ENCODE measurements at regions not wholly inside any gene's neighbourhood (a gene's known extent, or its start where the extent isn't known, plus 50 kb on each side); places are given as distances from the start of the nearest gene placed in this dataset.
A peak's percentile ranks its signal among the peaks of the same experiment; 100 is the strongest.

- no peaks in the 10 kb centered on the region for H3K4me1 ChIP-seq
- H3K4me3 ChIP-seq = no peak overlapping the region
- WGBS, 2 donors (ENCODE audit: low coverage in 1 of 2) = 63 to 69% methylated on average over 5 to 10 of the region's 11 CpGs
- no peaks in the 10 kb centered on the region for H3K36me3 ChIP-seq
- ATAC-seq = peak; percentile 70
- H3K27ac ChIP-seq = peak overlapping the region in 3 of 4 donors; percentile 7 to 67 (median 45)
- no peaks in the 10 kb centered on the region for H3K27me3 ChIP-seq
- no peaks in the 10 kb centered on the region for H3K9me3 ChIP-seq
- TF ChIP-seq, protein P1, sequence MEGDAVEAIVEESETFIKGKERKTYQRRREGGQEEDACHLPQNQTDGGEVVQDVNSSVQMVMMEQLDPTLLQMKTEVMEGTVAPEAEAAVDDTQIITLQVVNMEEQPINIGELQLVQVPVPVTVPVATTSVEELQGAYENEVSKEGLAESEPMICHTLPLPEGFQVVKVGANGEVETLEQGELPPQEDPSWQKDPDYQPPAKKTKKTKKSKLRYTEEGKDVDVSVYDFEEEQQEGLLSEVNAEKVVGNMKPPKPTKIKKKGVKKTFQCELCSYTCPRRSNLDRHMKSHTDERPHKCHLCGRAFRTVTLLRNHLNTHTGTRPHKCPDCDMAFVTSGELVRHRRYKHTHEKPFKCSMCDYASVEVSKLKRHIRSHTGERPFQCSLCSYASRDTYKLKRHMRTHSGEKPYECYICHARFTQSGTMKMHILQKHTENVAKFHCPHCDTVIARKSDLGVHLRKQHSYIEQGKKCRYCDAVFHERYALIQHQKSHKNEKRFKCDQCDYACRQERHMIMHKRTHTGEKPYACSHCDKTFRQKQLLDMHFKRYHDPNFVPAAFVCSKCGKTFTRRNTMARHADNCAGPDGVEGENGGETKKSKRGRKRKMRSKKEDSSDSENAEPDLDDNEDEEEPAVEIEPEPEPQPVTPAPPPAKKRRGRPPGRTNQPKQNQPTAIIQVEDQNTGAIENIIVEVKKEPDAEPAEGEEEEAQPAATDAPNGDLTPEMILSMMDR (IDR thresholded peaks at IDR 0.05) = no peak
- TF ChIP-seq POLR2AphosphoS5 (IDR thresholded peaks at IDR 0.05) (no peak), POLR2A (IDR thresholded peaks at IDR 0.05) (no peak), EP300 (IDR thresholded peaks at IDR 0.05) (no peak)
These were observed 136.8 kb upstream of the F3 start for GRCh38 chr1:94678202-94678848.

GRCh38 chr1:94677714-94678113 is 136.2 kb upstream of the F3 start:
- no peaks in the 10 kb centered on the region for H3K27me3 ChIP-seq
- ATAC-seq = no peak
- no peak overlapping the region for H3K4me3 ChIP-seq
- H3K9me3 ChIP-seq = no peaks in the 10 kb centered on the region
- no peaks in the 10 kb centered on the region for H3K36me3 ChIP-seq
- no peaks in the 10 kb centered on the region for H3K4me1 ChIP-seq
- WGBS, 2 donors (ENCODE audit: low coverage in 1 of 2) = 64 to 71% methylated on average over 2 to 6 of the region's 7 CpGs
- peak overlapping the region in 1 of 4 donors; percentile 67 for H3K27ac ChIP-seq
- TF ChIP-seq POLR2A (IDR thresholded peaks at IDR 0.05) = no peak
- TF ChIP-seq EP300 (IDR thresholded peaks at IDR 0.05) = no peak
- TF ChIP-seq POLR2AphosphoS5 (IDR thresholded peaks at IDR 0.05) = no peak
- TF ChIP-seq, protein P1 (IDR thresholded peaks at IDR 0.05) = no peak

DNA sequence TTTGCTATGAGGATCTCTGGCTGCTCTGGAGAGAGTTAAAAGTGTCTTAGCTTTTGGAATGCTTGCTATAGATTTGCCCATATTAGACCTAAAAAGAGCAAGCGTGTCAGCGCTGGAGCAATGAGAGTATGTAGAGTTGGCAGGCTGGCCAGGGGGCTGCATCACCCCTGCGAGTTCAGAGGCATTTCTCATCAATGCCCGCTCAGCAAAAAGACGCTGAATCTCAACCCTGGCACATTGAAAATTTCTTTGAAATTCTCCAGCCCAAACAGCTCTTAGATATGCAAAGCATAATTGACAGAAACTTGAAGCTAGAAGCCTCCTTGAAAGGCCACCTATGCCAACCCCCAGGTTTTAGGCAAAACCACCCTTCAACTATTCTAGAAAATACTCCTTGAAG is 135.5 kb upstream of the F3 start:
- H3K27me3 ChIP-seq = no peaks in the 10 kb centered on the region
- no peak overlapping the region for H3K27ac ChIP-seq
- no peaks in the 10 kb centered on the region for H3K9me3 ChIP-seq
- H3K4me1 ChIP-seq = no peaks in the 10 kb centered on the region
- 50 to 57% methylated on average over 2 to 3 of the region's 5 CpGs for WGBS, 2 donors (ENCODE audit: low coverage in 1 of 2)
- ATAC-seq = no peak
- no peaks in the 10 kb centered on the region for H3K36me3 ChIP-seq
- no peak overlapping the region for H3K4me3 ChIP-seq
- TF ChIP-seq, protein P1 (IDR thresholded peaks at IDR 0.05) = no peak
- TF ChIP-seq EP300 (IDR thresholded peaks at IDR 0.05) (no peak), POLR2A (IDR thresholded peaks at IDR 0.05) (no peak), POLR2AphosphoS5 (IDR thresholded peaks at IDR 0.05) (no peak)

GRCh38 chr1:94676686-94677085 is 135.1 kb upstream of the F3 start:
- H3K27ac ChIP-seq = no peak overlapping the region
- ATAC-seq = no peak

DNA sequence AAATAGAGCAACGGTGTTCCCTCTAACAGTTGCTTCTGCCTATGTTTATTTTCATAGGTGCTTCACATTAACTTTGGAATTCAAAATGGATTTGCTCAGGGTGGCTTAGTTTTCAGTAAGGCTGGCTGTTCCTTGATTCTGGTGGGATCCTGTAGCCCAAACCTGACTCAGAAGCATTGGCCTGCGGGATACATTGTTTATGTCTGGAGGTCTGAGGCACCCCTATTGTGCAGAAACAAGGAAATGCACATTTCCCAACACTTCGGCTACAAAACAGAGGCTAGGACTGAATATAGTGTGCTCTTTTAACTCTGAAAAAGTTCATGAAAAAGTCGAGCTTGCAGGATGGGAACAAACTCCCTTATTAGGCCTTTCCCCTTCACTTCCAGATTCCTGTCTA is 133.8 kb upstream of the F3 start:
- H3K36me3 ChIP-seq = no peaks in the 10 kb centered on the region
- H3K27ac ChIP-seq = no peak overlapping the region
- no peaks in the 10 kb centered on the region for H3K27me3 ChIP-seq
- TF ChIP-seq POLR2AphosphoS5 (IDR thresholded peaks at IDR 0.05) (no peak), EP300 (IDR thresholded peaks at IDR 0.05) (no peak)
- ATAC-seq = no peak
- WGBS, 2 donors (ENCODE audit: low coverage in 1 of 2) = 54 to 57% methylated on average over 3 of the region's 4 CpGs
- H3K4me1 ChIP-seq = no peaks in the 10 kb centered on the region
- H3K4me3 ChIP-seq = no peak overlapping the region
- no peaks in the 10 kb centered on the region for H3K9me3 ChIP-seq

More at GRCh38 chr1:94676686-94677085, 135.1 kb upstream of the F3 start:
- no peaks in the 10 kb centered on the region for H3K9me3 ChIP-seq
- H3K27me3 ChIP-seq = no peaks in the 10 kb centered on the region
- no peaks in the 10 kb centered on the region for H3K36me3 ChIP-seq
- no peak for TF ChIP-seq POLR2AphosphoS5 (IDR thresholded peaks at IDR 0.05)
- no peak for TF ChIP-seq EP300 (IDR thresholded peaks at IDR 0.05)
- no peak for TF ChIP-seq POLR2A (IDR thresholded peaks at IDR 0.05)
- TF ChIP-seq, protein P1 (IDR thresholded peaks at IDR 0.05) = no peak
- 75 to 93% methylated on average over 2 to 4 of the region's 6 CpGs for WGBS, 2 donors (ENCODE audit: low coverage in 1 of 2)
- H3K4me3 ChIP-seq = no peak overlapping the region
- no peaks in the 10 kb centered on the region for H3K4me1 ChIP-seq
